Vagina (tissue), 2 donors: ENCODE measurements at regions not wholly inside any gene's neighbourhood (a gene's known extent, or its start where the extent isn't known, plus 50 kb on each side); places are given as distances from the start of the nearest gene placed in this dataset.

ENCODE experiments used
- CTCF ChIP-seq, 3 experiments: fragments of 450-650 bp in 2 of 3; fragments of 200-600 bp in 1 of 3; sonication (generic) in 1 of 3; IDR thresholded peaks; one replicate each; pipeline ENCODE4 v1.5.1; 2017 to 2019; ENCODE audit warnings: antibody characterized with exemption in 3 of 3, mild to moderate bottlenecking in 2 of 3, moderate library complexity in 2 of 3
- POLR2A ChIP-seq, 2 donors: fragments of 450-650 bp; IDR thresholded peaks; one replicate each; pipeline ENCODE4 v1.6.1; 2017; ENCODE audit warnings: antibody characterized with exemption in 2 of 2, mild to moderate bottlenecking in 2 of 2, moderate library complexity in 2 of 2
- POLR2AphosphoS5 ChIP-seq, 2 donors: sonication (generic); formaldehyde crosslinking; IDR thresholded peaks; one replicate each; pipeline ENCODE4 v1.9.0; 2017; ENCODE audit warnings: antibody characterized with exemption in 2 of 2, mild to moderate bottlenecking in 2 of 2, low read depth in 1 of 2; ENCODE audit not compliant: insufficient read depth in 1 of 2

- no peak for TF ChIP-seq CTCF (IDR thresholded peaks at IDR 0.05)
- TF ChIP-seq POLR2A (IDR thresholded peaks at IDR 0.05): no peak
- no peak for TF ChIP-seq POLR2AphosphoS5 (IDR thresholded peaks at IDR 0.05; ENCODE audit: insufficient read depth in 1 of 2, low read depth in 1 of 2)
Observed at GRCh38 chr12:89210277-89210676, 142.0 kb downstream of the DUSP6 start.
